CD14-positive monocyte (primary cell): ENCODE measurements at regions not wholly inside any gene's neighbourhood (a gene's known extent, or its start where the extent isn't known, plus 50 kb on each side); places are given as distances from the start of the nearest gene placed in this dataset.

ENCODE experiments used
- DNase-seq, 3 donors: peaks; one replicate each; pipeline ENCODE4 v3.0.0-alpha.2; 2011 to 2022
- H2AFZ ChIP-seq: 2 replicates; pipeline ENCODE4 v1.6.0; 2012; ENCODE audit warnings: mild to moderate bottlenecking, low read depth, low read length, inconsistent platforms; ENCODE audit not compliant: insufficient read depth, poor library complexity, severe bottlenecking
- H3K27ac ChIP-seq, 2 donors: 1 replicate in 1 of 2; 2 replicates in 1 of 2; pipeline ENCODE4 v1.5.1; 2012 to 2013; ENCODE audit warnings: low read length in 2 of 2, control low read depth in 1 of 2, inconsistent platforms in 1 of 2, low read depth in 1 of 2, mild to moderate bottlenecking in 1 of 2
- H3K27me3 ChIP-seq, 2 donors: one replicate each; pipeline versions ENCODE4 v1.6.0 to v1.6.1; 2011 to 2013; ENCODE audit warnings: low read length in 2 of 2; ENCODE audit not compliant: control insufficient read depth in 2 of 2, insufficient read depth in 2 of 2
- H3K36me3 ChIP-seq, 2 donors: replicated peaks in 1 of 2; 1 replicate in 1 of 2; 2 replicates in 1 of 2; pipeline versions ENCODE4 v1.5.1 to v1.6.1; 2012 to 2013; ENCODE audit warnings: low read length in 2 of 2, control low read depth in 1 of 2, inconsistent platforms in 1 of 2, mild to moderate bottlenecking in 1 of 2; ENCODE audit not compliant: insufficient read depth in 2 of 2, control insufficient read depth in 1 of 2
- H3K4me1 ChIP-seq, 2 donors: 1 replicate in 1 of 2; 2 replicates in 1 of 2; pipeline versions ENCODE4 v1.5.1 to v1.6.1; 2012 to 2013; ENCODE audit warnings: low read length in 2 of 2, control low read depth in 1 of 2, inconsistent platforms in 1 of 2, mild to moderate bottlenecking in 1 of 2, moderate library complexity in 1 of 2; ENCODE audit not compliant: insufficient read depth in 2 of 2, control insufficient read depth in 1 of 2
- H3K4me2 ChIP-seq: replicated peaks from 2 replicates; pipeline ENCODE3; 2012; ENCODE audit warnings: low read length, moderate library complexity, mild to moderate bottlenecking; ENCODE audit not compliant: poor library complexity, severe bottlenecking; ENCODE audit errors: extremely low read depth
- H3K4me3 ChIP-seq, 3 experiments: fragments of 200-600 bp in 1 of 3; sonication (generic) in 1 of 3; replicated peaks in 1 of 3; 1 replicate in 2 of 3; 2 replicates in 1 of 3; pipeline ENCODE4 v1.5.1; 2011 to 2013; ENCODE audit warnings: low read length in 3 of 3, mild to moderate bottlenecking in 3 of 3, control low read depth in 2 of 3, low read depth in 2 of 3, inconsistent platforms in 1 of 3, moderate library complexity in 1 of 3
- H3K79me2 ChIP-seq: 2 replicates; pipeline ENCODE4 v1.6.0; 2012; ENCODE audit warnings: mild to moderate bottlenecking, control low read depth, inconsistent platforms, low read length, moderate library complexity; ENCODE audit not compliant: insufficient read depth
- H3K9ac ChIP-seq: 2 replicates; pipeline ENCODE4 v1.6.0; 2017; ENCODE audit warnings: low read length, mild to moderate bottlenecking; ENCODE audit not compliant: insufficient read depth, poor library complexity, severe bottlenecking
- H3K9me3 ChIP-seq, 2 donors: replicated peaks in 1 of 2; 1 replicate in 1 of 2; 2 replicates in 1 of 2; pipeline versions ENCODE4 v1.5.1 to v1.6.1; 2012 to 2013; ENCODE audit warnings: low read length in 2 of 2, control low read depth in 1 of 2; ENCODE audit not compliant: control insufficient read depth in 1 of 2, insufficient read depth in 1 of 2
- H4K20me1 ChIP-seq: 2 replicates; pipeline ENCODE4 v1.6.0; 2012; ENCODE audit warnings: mild to moderate bottlenecking, low read length, control low read depth, moderate library complexity; ENCODE audit not compliant: insufficient read depth
- H3K27ac Mint-ChIP-seq, 7 donors: one replicate each; pipeline ENCODE4 v1.8.0; 2020; ENCODE audit warnings: mild to moderate bottlenecking in 7 of 7, mixed read lengths in 7 of 7, moderate library complexity in 6 of 7, inconsistent platforms in 2 of 7
- H3K27me3 Mint-ChIP-seq, 3 donors: one replicate each; pipeline ENCODE4 v1.8.0; 2021 to 2022; ENCODE audit warnings: low read depth in 3 of 3, mild to moderate bottlenecking in 3 of 3, mixed read lengths in 3 of 3, moderate library complexity in 3 of 3, inconsistent platforms in 1 of 3
- H3K36me3 Mint-ChIP-seq, 2 donors: one replicate each; pipeline ENCODE4 v1.8.0; 2020; ENCODE audit warnings: mixed read lengths in 2 of 2, inconsistent platforms in 1 of 2, mild to moderate bottlenecking in 1 of 2
- H3K4me1 Mint-ChIP-seq: one replicate; pipeline ENCODE4 v1.8.0; 2020; ENCODE audit warnings: mild to moderate bottlenecking, mixed read lengths
- H3K4me3 Mint-ChIP-seq, 2 donors: one replicate each; pipeline ENCODE4 v1.8.0; 2020; ENCODE audit warnings: mild to moderate bottlenecking in 2 of 2, mixed read lengths in 2 of 2, moderate library complexity in 1 of 2
- H3K9me3 Mint-ChIP-seq, 7 donors: one replicate each; pipeline ENCODE4 v1.8.0; 2020 to 2022; ENCODE audit warnings: mixed read lengths in 7 of 7, mild to moderate bottlenecking in 6 of 7, moderate library complexity in 6 of 7, inconsistent platforms in 2 of 7
- CTCF ChIP-seq: fragments of 200-600 bp; IDR thresholded peaks from one replicate; pipeline ENCODE4 v1.8.0; 2022; ENCODE audit warnings: antibody characterized with exemption, mild to moderate bottlenecking
- WGBS: methylation state at CpG from one replicate; pipeline ENCODE4 v1.1.5; 2013; ENCODE audit warnings: missing lambda C conversion rate; ENCODE audit not compliant: insufficient coverage; 5-methylcytosine and 5-hydroxymethylcytosine counted together
- intact Hi-C, 2 donors: fragments of 100-400 bp; cut with micrococcal nuclease; formaldehyde crosslinking; loops; one replicate each; pipeline versions ENCODE4 v1.15.0 to v1.15.1; 2023

- TF ChIP-seq CTCF: no peak
- Histone ChIP-seq H4K20me1 (no peaks in the 10 kb centered on the region), H3K4me1 (no peaks in the 10 kb centered on the region), H3K79me2 (no peaks in the 10 kb centered on the region), H3K27ac (no peak overlapping the region), H3K27me3 (no peaks in the 10 kb centered on the region), H3K4me2 (no peak overlapping the region), H3K9ac (no peak overlapping the region), H3K4me3 (no peak overlapping the region), H3K36me3 (no peaks in the 10 kb centered on the region), H3K9me3 (no peaks in the 10 kb centered on the region), H2AFZ (no peak overlapping the region)
- Mint-ChIP-seq H3K4me3 (no peak overlapping the region), H3K27ac (no peak overlapping the region), H3K27me3 (peaks cover 0 to 5% (median 0%) of the 10 kb centered on the region in 3 donors), H3K4me1 (no peaks in the 10 kb centered on the region), H3K9me3 (peaks cover 0 to 7% (median 2%) of the 10 kb centered on the region in 7 donors), H3K36me3 (no peaks in the 10 kb centered on the region)
- WGBS: no CpG with 5 or more reads among the region's 2 CpGs
- DNase-seq: no peak
- intact Hi-C loops: no loop called here
Observed at GRCh38 chr9:27679338-27679737, 106.1 kb upstream of the C9orf72 start.

- H3K79me2 ChIP-seq: no peaks in the 10 kb centered on the region
- H3K4me3 Mint-ChIP-seq: no peak overlapping the region
- H3K36me3 Mint-ChIP-seq: no peaks in the 10 kb centered on the region
- no peak for DNase-seq
- 100% methylated on average over 5 of the region's 7 CpGs for WGBS
- peaks cover 8% of the 10 kb centered on the region for H3K4me1 Mint-ChIP-seq
- H3K27me3 ChIP-seq: no peaks in the 10 kb centered on the region
- TF ChIP-seq CTCF: no peak
- H3K9me3 Mint-ChIP-seq: no peaks in the 10 kb centered on the region
- no peak overlapping the region for H3K4me2 ChIP-seq
- H3K27ac ChIP-seq: no peak overlapping the region
- H3K27ac Mint-ChIP-seq: no peak overlapping the region
- H3K27me3 Mint-ChIP-seq: peaks cover 0 to 5% (median 0%) of the 10 kb centered on the region in 3 donors
- no peak overlapping the region for H3K9ac ChIP-seq
- intact Hi-C loops: no loop called here
- H3K9me3 ChIP-seq: no peaks in the 10 kb centered on the region
- H3K4me3 ChIP-seq: no peak overlapping the region
- H3K4me1 ChIP-seq: no peaks in the 10 kb centered on the region
- no peaks in the 10 kb centered on the region for H4K20me1 ChIP-seq
- H3K36me3 ChIP-seq: no peaks in the 10 kb centered on the region
- H2AFZ ChIP-seq: peak overlapping the region; percentile 2
Observed at GRCh38 chr9:27683181-27683580, 109.9 kb upstream of the C9orf72 start.
